ENCODE measurements at regions not wholly inside any gene's neighbourhood (a gene's known extent, or its start where the extent isn't known, plus 50 kb on each side); places are given as distances from the start of the nearest gene placed in this dataset.

DNA sequence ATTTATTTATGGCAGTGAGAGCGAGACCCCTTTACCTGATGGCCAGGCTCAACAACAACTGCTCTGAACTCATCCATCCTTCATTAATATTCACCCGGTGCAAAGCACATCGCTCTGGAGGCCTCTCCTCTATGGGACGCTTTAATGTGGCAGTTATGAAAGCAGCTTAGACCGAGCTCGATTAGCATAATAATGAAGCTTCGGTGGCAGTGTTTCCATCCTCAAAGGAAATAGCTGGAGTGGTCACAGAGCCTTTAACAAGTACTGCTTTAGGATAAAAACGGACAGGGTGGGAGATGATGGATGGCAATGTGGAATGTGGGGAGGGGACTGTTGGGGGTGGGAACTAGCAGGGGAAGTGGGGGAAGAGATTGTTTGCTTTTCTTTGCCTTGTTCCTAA is 243.9 kb downstream of the SLC4A3 start:
- TF ChIP-seq POLR2AphosphoS5 (IDR thresholded peaks at IDR 0.05; ENCODE audit: low read depth, low read length) = no peak
- no peak for TF ChIP-seq POLR2A (IDR thresholded peaks at IDR 0.05; ENCODE audit: low read depth, low read length)
- no peak for TF ChIP-seq POU2F2 (IDR thresholded peaks at IDR 0.05; ENCODE audit: low read depth, low read length)
- no peak for TF ChIP-seq SPI1 (IDR thresholded peaks at IDR 0.05; ENCODE audit: low read depth, low read length)
- no peak for TF ChIP-seq TAF1 (IDR thresholded peaks at IDR 0.05; ENCODE audit: low read depth, low read length)
